Gastroesophageal sphincter (tissue), 3 donors: ENCODE measurements at regions not wholly inside any gene's neighbourhood (a gene's known extent, or its start where the extent isn't known, plus 50 kb on each side); places are given as distances from the start of the nearest gene placed in this dataset.

Experiments
- POLR2A ChIP-seq, 2 donors: fragments of 450-650 bp; IDR thresholded peaks; one replicate each; pipeline ENCODE4 v1.6.1; 2017; ENCODE audit warnings: antibody characterized with exemption in 2 of 2, mild to moderate bottlenecking in 2 of 2, moderate library complexity in 1 of 2
- POLR2AphosphoS5 ChIP-seq: sonication (generic); formaldehyde crosslinking; IDR thresholded peaks from one replicate; pipeline ENCODE4 v1.6.1; 2017; ENCODE audit warnings: antibody characterized with exemption
- TF ChIP-seq, protein P1 (sequence below), 4 experiments: fragments of 200-600 bp in 2 of 4; fragments of 450-650 bp in 2 of 4; sonication (generic) in 1 of 4; IDR thresholded peaks; one replicate each; pipeline ENCODE4 v1.5.1; 2017 to 2019; ENCODE audit warnings: antibody characterized with exemption in 4 of 4, mild to moderate bottlenecking in 2 of 4, moderate library complexity in 2 of 4

GRCh38 chr1:221520250-221520649 lies 221.6 kb downstream of the DUSP10 start:
- TF ChIP-seq, protein P1, sequence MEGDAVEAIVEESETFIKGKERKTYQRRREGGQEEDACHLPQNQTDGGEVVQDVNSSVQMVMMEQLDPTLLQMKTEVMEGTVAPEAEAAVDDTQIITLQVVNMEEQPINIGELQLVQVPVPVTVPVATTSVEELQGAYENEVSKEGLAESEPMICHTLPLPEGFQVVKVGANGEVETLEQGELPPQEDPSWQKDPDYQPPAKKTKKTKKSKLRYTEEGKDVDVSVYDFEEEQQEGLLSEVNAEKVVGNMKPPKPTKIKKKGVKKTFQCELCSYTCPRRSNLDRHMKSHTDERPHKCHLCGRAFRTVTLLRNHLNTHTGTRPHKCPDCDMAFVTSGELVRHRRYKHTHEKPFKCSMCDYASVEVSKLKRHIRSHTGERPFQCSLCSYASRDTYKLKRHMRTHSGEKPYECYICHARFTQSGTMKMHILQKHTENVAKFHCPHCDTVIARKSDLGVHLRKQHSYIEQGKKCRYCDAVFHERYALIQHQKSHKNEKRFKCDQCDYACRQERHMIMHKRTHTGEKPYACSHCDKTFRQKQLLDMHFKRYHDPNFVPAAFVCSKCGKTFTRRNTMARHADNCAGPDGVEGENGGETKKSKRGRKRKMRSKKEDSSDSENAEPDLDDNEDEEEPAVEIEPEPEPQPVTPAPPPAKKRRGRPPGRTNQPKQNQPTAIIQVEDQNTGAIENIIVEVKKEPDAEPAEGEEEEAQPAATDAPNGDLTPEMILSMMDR (IDR thresholded peaks at IDR 0.05), result no peak
- TF ChIP-seq POLR2A (IDR thresholded peaks at IDR 0.05) (no peak), POLR2AphosphoS5 (no peak)
